Neural cell (in vitro differentiated cells): ENCODE measurements at regions not wholly inside any gene's neighbourhood (a gene's known extent, or its start where the extent isn't known, plus 50 kb on each side); places are given as distances from the start of the nearest gene placed in this dataset.
"Not testable (repeated sequence)": the region's sequence is repeated elsewhere in the genome, so short reads cannot be mapped to it uniquely, and the experiment has no call there.

Source experiments
- CTCF ChIP-seq: fragments of 450-650 bp; IDR thresholded peaks from 2 replicates; pipeline ENCODE4 v1.5.1; 2014; ENCODE audit warnings: antibody characterized with exemption, mild to moderate bottlenecking, moderate library complexity; ENCODE audit not compliant: poor library complexity, severe bottlenecking
- EP300 ChIP-seq: fragments of 450-650 bp; conservative IDR thresholded peaks from 2 replicates; pipeline ENCODE4 v1.6.1; 2014; ENCODE audit warnings: antibody characterized with exemption, mild to moderate bottlenecking, moderate library complexity; ENCODE audit not compliant: poor library complexity, severe bottlenecking
- EZH2 ChIP-seq: fragments of 200-600, 300-800 bp; shearing (Covaris generic), sonication (generic); IDR thresholded peaks from 2 replicates; pipeline ENCODE4 v1.6.1; 2014; ENCODE audit warnings: antibody characterized with exemption, low read length, borderline replicate concordance, mild to moderate bottlenecking; ENCODE audit not compliant: insufficient read depth, poor library complexity, severe bottlenecking
- MXI1 ChIP-seq: fragments of 450-650 bp; conservative IDR thresholded peaks from 2 replicates; pipeline ENCODE4 v1.6.1; 2014; ENCODE audit warnings: antibody characterized with exemption, mild to moderate bottlenecking; ENCODE audit not compliant: poor library complexity, severe bottlenecking
- POLR2AphosphoS5 ChIP-seq: IDR thresholded peaks from 2 replicates; pipeline ENCODE4 v1.6.1; 2012
- RAD21 ChIP-seq: fragments of 450-650 bp; conservative IDR thresholded peaks from 2 replicates; pipeline ENCODE4 v1.6.1; 2014; ENCODE audit warnings: antibody characterized with exemption, mild to moderate bottlenecking, moderate library complexity
- REST ChIP-seq: IDR thresholded peaks from 2 replicates; pipeline ENCODE4 v1.6.1; 2012; ENCODE audit warnings: borderline replicate concordance
- SMC3 ChIP-seq: fragments of 450-650 bp; conservative IDR thresholded peaks from 2 replicates; pipeline ENCODE4 v1.6.1; 2014; ENCODE audit warnings: antibody characterized with exemption, mild to moderate bottlenecking, moderate library complexity; ENCODE audit not compliant: poor library complexity
- TAF1 ChIP-seq: IDR thresholded peaks from 2 replicates; pipeline ENCODE4 v1.6.1; 2012; ENCODE audit warnings: low read depth

GRCh38 chr10:36995806-36996205, 129.6 kb upstream of the ANKRD30A start:
- TF ChIP-seq CTCF, POLR2AphosphoS5, REST, EP300, TAF1, EZH2, MXI1, RAD21, SMC3: not testable (repeated sequence)
